Neural cell (in vitro differentiated cells): ENCODE measurements at regions not wholly inside any gene's neighbourhood (a gene's known extent, or its start where the extent isn't known, plus 50 kb on each side); places are given as distances from the start of the nearest gene placed in this dataset.
"Not testable (repeated sequence)": the region's sequence is repeated elsewhere in the genome, so short reads cannot be mapped to it uniquely, and the experiment has no call there.

Experiments used
- H2AFZ ChIP-seq: fragments of 200-600, 300-800 bp; sonication (generic), shearing (Covaris generic); 2 replicates; pipeline ENCODE4 v1.6.0; 2014; ENCODE audit warnings: low read depth, mild to moderate bottlenecking, antibody characterized with exemption, low read length, moderate library complexity
- H3F3A ChIP-seq: fragments of 200-600 bp; shearing (Covaris generic); 2 replicates; pipeline ENCODE4 v1.6.1; 2016; ENCODE audit warnings: mild to moderate bottlenecking, moderate library complexity, mixed read lengths, antibody characterized with exemption, low read length; ENCODE audit not compliant: insufficient read depth, poor library complexity, severe bottlenecking
- H3K27ac ChIP-seq: fragments of 200-600, 300-800 bp; sonication (generic), shearing (Covaris generic); 2 replicates; pipeline ENCODE4 v1.5.1; 2014; ENCODE audit warnings: mild to moderate bottlenecking, low read length, moderate library complexity
- H3K27me3 ChIP-seq: fragments of 300-800, 200-600 bp; sonication (generic), shearing (Covaris generic); 2 replicates; pipeline ENCODE4 v1.6.0; 2014; ENCODE audit warnings: mild to moderate bottlenecking, low read depth, low read length, moderate library complexity; ENCODE audit not compliant: insufficient read depth
- H3K36me3 ChIP-seq: fragments of 300-800, 200-600 bp; sonication (generic), shearing (Covaris generic); 2 replicates; pipeline ENCODE4 v1.5.1; 2014; ENCODE audit warnings: mild to moderate bottlenecking, antibody characterized with exemption, low read length, moderate library complexity; ENCODE audit not compliant: insufficient read depth
- H3K4me2 ChIP-seq: fragments of 300-800, 200-600 bp; sonication (generic), shearing (Covaris generic); 2 replicates; pipeline ENCODE4 v1.6.0; 2014; ENCODE audit warnings: mild to moderate bottlenecking, low read length
- H3K4me3 ChIP-seq: fragments of 300-800, 200-600 bp; sonication (generic), shearing (Covaris generic); 2 replicates; pipeline ENCODE4 v1.5.1; 2014; ENCODE audit warnings: mild to moderate bottlenecking, low read length, moderate library complexity
- H3K79me2 ChIP-seq: fragments of 200-600 bp; shearing (Covaris generic); replicated peaks from 2 replicates; pipeline ENCODE4 v1.6.0; 2014; ENCODE audit warnings: mild to moderate bottlenecking, low read length, moderate library complexity; ENCODE audit not compliant: insufficient read depth
- H3K9ac ChIP-seq: fragments of 300-800, 200-600 bp; sonication (generic), shearing (Covaris generic); 2 replicates; pipeline ENCODE4 v1.6.1; 2016; ENCODE audit warnings: mild to moderate bottlenecking, low read length, mixed read lengths
- H3K9me2 ChIP-seq: fragments of 200-600 bp; shearing (Covaris generic); 2 replicates; pipeline ENCODE4 v1.6.1; 2016; ENCODE audit warnings: mild to moderate bottlenecking, low read length, mixed read lengths; ENCODE audit not compliant: insufficient read depth
- H3K9me3 ChIP-seq: fragments of 200-600, 300-800 bp; sonication (generic), shearing (Covaris generic); 2 replicates; pipeline ENCODE4 v1.6.1; 2016; ENCODE audit warnings: mild to moderate bottlenecking, mixed run types, low read length, moderate library complexity, mixed read lengths
- H4K20me1 ChIP-seq: fragments of 200-600 bp; shearing (Covaris generic); 2 replicates; pipeline ENCODE4 v1.6.1; 2016; ENCODE audit warnings: mild to moderate bottlenecking, mixed run types; ENCODE audit not compliant: insufficient read depth

DNA sequence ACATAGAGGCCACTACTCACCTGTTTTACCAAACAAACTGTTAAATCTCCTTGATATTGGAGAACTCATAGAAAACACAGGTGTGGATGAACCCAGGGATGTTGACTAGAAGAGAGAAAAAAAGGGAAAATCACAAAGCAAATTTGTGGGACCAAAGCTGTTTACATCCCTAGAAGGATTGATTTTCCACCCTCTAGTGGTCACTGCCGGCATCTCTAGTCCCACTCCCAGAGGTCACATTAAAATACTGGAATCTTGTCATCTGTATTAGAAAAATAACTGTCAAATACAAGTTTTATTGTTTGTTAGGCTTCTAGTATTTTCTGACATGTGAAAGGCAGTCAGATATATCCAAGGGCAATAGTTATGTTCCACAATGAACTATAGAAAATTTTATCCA, 469.7 kb downstream of the FOXD4L4 start:
- H3K27ac ChIP-seq, H3K9me3 ChIP-seq, H3K4me3 ChIP-seq, H4K20me1 ChIP-seq, H3K9me2 ChIP-seq, H2AFZ ChIP-seq, H3K4me2 ChIP-seq, H3K36me3 ChIP-seq, H3K27me3 ChIP-seq, H3K79me2 ChIP-seq, H3K9ac ChIP-seq, H3F3A ChIP-seq: not testable (repeated sequence)

- not testable (repeated sequence) for H3K4me2 ChIP-seq, H3K9ac ChIP-seq, H3K27ac ChIP-seq, H2AFZ ChIP-seq, H3K9me2 ChIP-seq, H4K20me1 ChIP-seq, H3F3A ChIP-seq, H3K79me2 ChIP-seq, H3K27me3 ChIP-seq, H3K36me3 ChIP-seq, H3K9me3 ChIP-seq, H3K4me3 ChIP-seq
These were observed 471.0 kb downstream of the FOXD4L4 start for GRCh38 chr9:66207914-66208313.

DNA sequence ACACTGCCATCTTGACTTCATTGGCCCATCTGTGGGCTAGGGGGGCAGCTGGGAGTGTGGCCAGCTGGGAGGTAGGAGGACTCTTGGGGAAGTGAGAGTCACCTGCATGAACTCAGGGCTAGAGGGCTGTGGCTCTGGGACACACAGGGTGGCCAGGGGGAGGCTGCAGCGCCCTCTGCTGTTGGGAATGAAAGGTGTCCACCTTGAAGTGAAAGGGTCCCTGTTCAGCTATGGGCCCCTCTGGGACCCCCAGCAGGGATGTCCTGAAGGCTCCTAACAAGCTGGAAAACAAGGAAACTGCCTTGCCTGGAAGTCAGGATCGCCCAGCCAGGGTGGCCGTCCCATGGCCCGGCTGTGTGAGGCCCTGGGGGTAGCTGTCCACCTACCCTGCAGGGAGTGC, 507.8 kb downstream of the FOXD4L4 start:
- not testable (repeated sequence) for H3F3A ChIP-seq, H3K4me2 ChIP-seq, H3K9me2 ChIP-seq, H3K4me3 ChIP-seq, H3K27me3 ChIP-seq, H3K36me3 ChIP-seq, H3K79me2 ChIP-seq, H3K27ac ChIP-seq, H3K9ac ChIP-seq, H3K9me3 ChIP-seq, H2AFZ ChIP-seq, H4K20me1 ChIP-seq

- H3F3A ChIP-seq, H3K4me2 ChIP-seq, H3K27ac ChIP-seq, H3K36me3 ChIP-seq, H3K9ac ChIP-seq, H3K4me3 ChIP-seq, H3K9me2 ChIP-seq, H4K20me1 ChIP-seq, H3K9me3 ChIP-seq, H3K79me2 ChIP-seq, H3K27me3 ChIP-seq, H2AFZ ChIP-seq: not testable (repeated sequence)
These were observed 508.5 kb downstream of the FOXD4L4 start for GRCh38 chr9:66245481-66245880.

DNA sequence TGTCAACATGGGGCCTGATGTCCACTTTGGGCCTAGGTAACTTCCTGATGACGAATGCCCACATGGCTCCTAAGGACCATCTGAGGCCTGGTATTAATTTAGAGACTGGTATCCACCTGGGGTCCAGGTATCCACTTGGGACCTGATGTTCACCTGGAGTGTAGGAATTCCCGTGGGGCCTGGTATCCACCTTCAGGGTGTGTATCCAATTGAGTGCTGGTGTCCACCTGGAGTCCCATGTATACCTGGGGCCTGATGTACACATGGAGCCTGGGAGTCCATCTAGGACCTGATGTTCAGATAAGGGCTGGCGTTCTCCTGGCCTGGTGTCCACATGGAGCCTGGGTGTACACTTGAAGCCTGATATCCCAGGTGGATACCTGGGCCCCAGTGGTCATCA, 520.6 kb downstream of the FOXD4L4 start:
- H3K9ac ChIP-seq, H3K9me3 ChIP-seq, H3K27me3 ChIP-seq, H4K20me1 ChIP-seq, H3K9me2 ChIP-seq, H3K4me2 ChIP-seq, H3K4me3 ChIP-seq, H3K36me3 ChIP-seq, H3F3A ChIP-seq, H2AFZ ChIP-seq, H3K79me2 ChIP-seq, H3K27ac ChIP-seq: not testable (repeated sequence)

- H3K36me3 ChIP-seq, H2AFZ ChIP-seq, H3K27me3 ChIP-seq, H3K9me2 ChIP-seq, H3F3A ChIP-seq, H3K9ac ChIP-seq, H3K4me2 ChIP-seq, H3K9me3 ChIP-seq, H4K20me1 ChIP-seq, H3K27ac ChIP-seq, H3K4me3 ChIP-seq, H3K79me2 ChIP-seq: not testable (repeated sequence)
These were observed 524.6 kb downstream of the FOXD4L4 start for GRCh38 chr9:66261576-66261975.

GRCh38 chr9:66263621-66264020, 526.7 kb downstream of the FOXD4L4 start:
- H3K79me2 ChIP-seq, H3K27me3 ChIP-seq, H4K20me1 ChIP-seq: not testable (repeated sequence)

DNA sequence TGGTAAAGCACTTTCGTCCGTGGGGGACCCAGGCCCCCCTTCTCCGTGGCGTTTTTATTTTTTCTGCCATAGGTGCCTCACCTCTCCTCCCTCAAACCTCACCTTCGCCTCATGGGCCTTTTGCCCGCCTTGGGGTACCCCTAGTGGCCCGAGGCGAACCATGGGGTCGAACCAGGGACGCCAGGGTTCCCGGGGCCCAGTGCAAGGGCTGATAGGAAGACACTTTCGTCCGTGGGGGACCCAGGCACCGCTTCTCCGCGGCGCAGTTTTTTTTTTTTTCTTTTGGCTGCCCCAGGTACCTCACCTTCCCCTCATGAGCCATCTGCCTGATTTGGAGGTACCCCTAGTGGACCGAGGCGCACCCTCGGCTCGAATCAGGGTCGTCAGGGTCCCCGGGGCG, 527.8 kb downstream of the FOXD4L4 start:
- not testable (repeated sequence) for H3K4me3 ChIP-seq, H3K27me3 ChIP-seq, H3K9me3 ChIP-seq, H3K9me2 ChIP-seq, H3K79me2 ChIP-seq, H3F3A ChIP-seq, H3K9ac ChIP-seq, H2AFZ ChIP-seq, H3K4me2 ChIP-seq, H3K27ac ChIP-seq, H3K36me3 ChIP-seq, H4K20me1 ChIP-seq

More at GRCh38 chr9:66263621-66264020, 526.7 kb downstream of the FOXD4L4 start:
- not testable (repeated sequence) for H3K4me2 ChIP-seq, H2AFZ ChIP-seq, H3K9me2 ChIP-seq, H3K27ac ChIP-seq, H3K4me3 ChIP-seq, H3F3A ChIP-seq, H3K9ac ChIP-seq, H3K9me3 ChIP-seq, H3K36me3 ChIP-seq
